NCI-H82 (cell line): ENCODE measurements at regions not wholly inside any gene's neighbourhood (a gene's known extent, or its start where the extent isn't known, plus 50 kb on each side); places are given as distances from the start of the nearest gene placed in this dataset.
"Not testable (repeated sequence)": the region's sequence is repeated elsewhere in the genome, so short reads cannot be mapped to it uniquely, and the experiment has no call there.

ENCODE experiments used
- DNase-seq: peaks from one replicate; lab custom pipeline; 2025; lab: John Stamatoyannopoulos, UW

GRCh38 chr4:151561551-151562256 lies 152.7 kb downstream of the FHIP1A start:
- peak; percentile 56 for DNase-seq

- no peak for DNase-seq
These were observed 154.2 kb downstream of the FHIP1A start for GRCh38 chr4:151563194-151563593.

GRCh38 chr4:151564321-151564720 lies 155.3 kb downstream of the FHIP1A start:
- DNase-seq = no peak

- DNase-seq = no peak
These were observed 156.6 kb downstream of the FHIP1A start for GRCh38 chr4:151565583-151565982.

GRCh38 chr4:151566053-151566452 lies 157.1 kb downstream of the FHIP1A start:
- DNase-seq = no peak

GRCh38 chr4:151567056-151567455 lies 158.1 kb downstream of the FHIP1A start:
- DNase-seq = no peak

- DNase-seq = no peak
These were observed 160.0 kb downstream of the FHIP1A start for GRCh38 chr4:151568966-151569365.

GRCh38 chr4:151569650-151570049 lies 160.7 kb downstream of the FHIP1A start:
- peak; percentile 34 for DNase-seq

- DNase-seq = no peak
These were observed 164.5 kb downstream of the FHIP1A start for GRCh38 chr4:151573474-151573873.

- DNase-seq = no peak
These were observed 165.0 kb downstream of the FHIP1A start for GRCh38 chr4:151573945-151574344.

- no peak for DNase-seq
These were observed 166.0 kb downstream of the FHIP1A start for GRCh38 chr4:151574968-151575367.

GRCh38 chr4:151575646-151576045 lies 166.7 kb downstream of the FHIP1A start:
- DNase-seq = no peak

GRCh38 chr4:151576627-151577026 lies 167.7 kb downstream of the FHIP1A start:
- DNase-seq = no peak

- DNase-seq = peak; percentile 58
These were observed 172.6 kb downstream of the FHIP1A start for GRCh38 chr4:151581570-151581969.

GRCh38 chr4:151582098-151582497 lies 173.1 kb downstream of the FHIP1A start:
- DNase-seq = no peak

- DNase-seq = peak; percentile 2
These were observed 174.4 kb downstream of the FHIP1A start for GRCh38 chr4:151583157-151583914.

- no peak for DNase-seq
These were observed 175.1 kb downstream of the FHIP1A start for GRCh38 chr4:151584101-151584500.

- not testable (repeated sequence) for DNase-seq
These were observed 165.2 kb downstream of the GATB start for GRCh38 chr4:151595629-151596028.

- DNase-seq = not testable (repeated sequence)
These were observed 163.1 kb downstream of the GATB start for GRCh38 chr4:151597691-151598090.

GRCh38 chr4:151599863-151600262 lies 160.9 kb downstream of the GATB start:
- no peak for DNase-seq

- no peak for DNase-seq
These were observed 160.4 kb downstream of the GATB start for GRCh38 chr4:151600432-151600831.

GRCh38 chr4:151603377-151603776 lies 157.4 kb downstream of the GATB start:
- no peak for DNase-seq

- peak; percentile 41 for DNase-seq
These were observed 156.6 kb downstream of the GATB start for GRCh38 chr4:151604238-151604637.
